ENCODE measurements at regions not wholly inside any gene's neighbourhood (a gene's known extent, or its start where the extent isn't known, plus 50 kb on each side); places are given as distances from the start of the nearest gene placed in this dataset.

DNA sequence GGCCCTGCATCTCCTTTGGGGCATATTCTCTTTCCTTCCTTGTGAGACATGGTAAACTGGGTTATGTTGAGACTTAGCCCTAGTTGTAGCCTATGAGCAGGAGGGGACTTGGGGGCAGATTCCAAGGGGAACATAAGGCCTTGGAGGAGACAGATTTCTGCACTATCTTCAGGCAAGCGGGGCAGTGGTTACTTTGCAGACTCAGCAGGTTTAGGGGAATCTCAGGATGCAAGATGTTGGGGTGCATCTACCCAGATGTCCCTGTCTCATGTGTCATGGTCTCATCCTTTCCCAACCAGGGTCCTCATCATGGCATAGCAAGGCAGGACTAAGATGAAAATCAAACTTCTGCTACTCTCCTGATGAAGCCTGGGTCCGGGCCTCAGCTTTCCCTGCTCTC, 58.6 kb upstream of the PTPRT start:
- Mint-ChIP-seq H3K9me3 (no peaks in the 10 kb centered on the region), H3K4me1 (no peaks in the 10 kb centered on the region), H3K4me3 (no peak overlapping the region), H3K27ac (no peak overlapping the region), H3K27me3 (peaks cover 16% of the 10 kb centered on the region)
- no peak for DNase-seq
- no peak for ATAC-seq

GRCh38 chr20:43247361-43247760, 57.7 kb upstream of the PTPRT start:
- Mint-ChIP-seq H3K27ac (no peak overlapping the region), H3K4me3 (no peak overlapping the region), H3K9me3 (no peaks in the 10 kb centered on the region), H3K4me1 (no peaks in the 10 kb centered on the region), H3K27me3 (peaks cover 16% of the 10 kb centered on the region)
- ATAC-seq (no peak), DNase-seq (no peak)

GRCh38 chr20:43244647-43245046, 54.9 kb upstream of the PTPRT start:
- DNase-seq = no peak
- peaks cover 0 to 2% of the 10 kb centered on the region in 2 donors for H3K9me3 Mint-ChIP-seq
- H3K4me1 Mint-ChIP-seq = no peaks in the 10 kb centered on the region
- H3K27ac Mint-ChIP-seq = no peak overlapping the region
- no peak for ATAC-seq
- H3K4me3 Mint-ChIP-seq = no peak overlapping the region
- H3K27me3 Mint-ChIP-seq = peaks cover 16% of the 10 kb centered on the region

GRCh38 chr20:43243672-43244269, 54.1 kb upstream of the PTPRT start:
- H3K9me3 Mint-ChIP-seq = peaks cover 0 to 7% of the 10 kb centered on the region in 2 donors
- peaks cover 16% of the 10 kb centered on the region for H3K27me3 Mint-ChIP-seq
- H3K4me3 Mint-ChIP-seq = no peak overlapping the region
- no peak for ATAC-seq
- no peak overlapping the region for H3K27ac Mint-ChIP-seq
- no peak for DNase-seq
- H3K4me1 Mint-ChIP-seq = no peaks in the 10 kb centered on the region

GRCh38 chr20:43241057-43241702, 51.5 kb upstream of the PTPRT start:
- Mint-ChIP-seq H3K27ac (no peak overlapping the region), H3K27me3 (peaks cover under 1% of the 10 kb centered on the region), H3K9me3 (peaks cover 0 to 7% of the 10 kb centered on the region in 2 donors), H3K4me3 (no peak overlapping the region), H3K4me1 (no peaks in the 10 kb centered on the region)
- DNase-seq (no peak), ATAC-seq (no peak)

Measured in stimulated activated naive CD8-positive, alpha-beta T cell treated with anti-CD3 and anti-CD28 coated beads, Interleukin-15, amount 100 ng/mL, for 72 hours (primary cell).